ENCODE measurements at regions not wholly inside any gene's neighbourhood (a gene's known extent, or its start where the extent isn't known, plus 50 kb on each side); places are given as distances from the start of the nearest gene placed in this dataset.

- no peak overlapping the region for H3K4me3 ChIP-seq (ENCODE audit: low read depth, low read length)
- no peak for TF ChIP-seq CTCF (IDR thresholded peaks at IDR 0.05; ENCODE audit: low read depth, low read length)
Measured at GRCh38 chr4:111813555-111814140, 331.6 kb upstream of the FAM241A start.

GRCh38 chr4:111814961-111815360, 330.3 kb upstream of the FAM241A start:
- no peak for TF ChIP-seq CTCF (IDR thresholded peaks at IDR 0.05; ENCODE audit: low read depth, low read length)
- H3K4me3 ChIP-seq (ENCODE audit: low read depth, low read length): no peak overlapping the region

GRCh38 chr4:111821342-111821741, 323.9 kb upstream of the FAM241A start:
- no peak for TF ChIP-seq CTCF (IDR thresholded peaks at IDR 0.05; ENCODE audit: low read depth, low read length)
- H3K4me3 ChIP-seq (ENCODE audit: low read depth, low read length): no peak overlapping the region

GRCh38 chr4:111836601-111837000, 308.7 kb upstream of the FAM241A start:
- H3K4me3 ChIP-seq (ENCODE audit: low read depth, low read length): no peak overlapping the region
- no peak for TF ChIP-seq CTCF (IDR thresholded peaks at IDR 0.05; ENCODE audit: low read depth, low read length)

DNA sequence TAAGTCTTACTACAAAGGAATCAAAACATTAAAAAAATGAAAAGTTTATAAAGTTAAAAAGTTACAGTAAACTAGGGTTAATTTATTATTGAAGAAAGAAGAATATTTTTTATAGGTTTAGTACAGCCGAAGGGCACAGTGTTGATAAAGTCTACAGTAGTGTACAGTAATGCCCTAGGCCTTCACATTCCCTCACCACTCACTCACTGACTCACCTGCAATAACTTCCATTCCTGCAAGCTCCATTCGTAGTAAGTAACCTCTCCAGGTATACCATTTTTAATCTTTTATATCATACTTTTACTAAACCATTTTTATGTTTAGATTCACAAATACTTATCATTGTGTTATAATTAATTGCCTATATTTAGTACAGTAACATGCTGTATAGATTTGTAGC, 307.5 kb upstream of the FAM241A start:
- H3K4me3 ChIP-seq (ENCODE audit: low read depth, low read length): no peak overlapping the region
- no peak for TF ChIP-seq CTCF (IDR thresholded peaks at IDR 0.05; ENCODE audit: low read depth, low read length)

GRCh38 chr4:111838406-111838930, 306.8 kb upstream of the FAM241A start:
- H3K4me3 ChIP-seq (ENCODE audit: low read depth, low read length): no peak overlapping the region

More at GRCh38 chr4:111838406-111838930, 306.8 kb upstream of the FAM241A start:
- TF ChIP-seq CTCF (IDR thresholded peaks at IDR 0.05; ENCODE audit: low read depth, low read length): no peak
